GM10248 (cell line): ENCODE measurements at regions not wholly inside any gene's neighbourhood (a gene's known extent, or its start where the extent isn't known, plus 50 kb on each side); places are given as distances from the start of the nearest gene placed in this dataset.

Experiments used
- CTCF ChIA-PET: fragments of 300-600 bp; sonication (Branson Sonifier 250); formaldehyde crosslinking; extraction: SDS; loops from one replicate; lab custom pipeline; 2021; ENCODE audit warnings: antibody characterized with exemption; lab: Yijun Ruan, JAX
- POLR2A ChIA-PET: fragments of 350-650 bp; sonication (Branson Sonifier 250); formaldehyde crosslinking; extraction: SDS; loops from one replicate; lab custom pipeline; 2020; ENCODE audit warnings: antibody characterized with exemption; lab: Yijun Ruan, JAX
- DNase-seq: peaks from one replicate; pipeline ENCODE4 v3.0.0; 2012; ENCODE audit errors: extremely low spot score
- TF ChIP-seq, protein P1 (sequence below): IDR thresholded peaks from 2 replicates; pipeline ENCODE4 v1.5.1; 2012; ENCODE audit warnings: mild to moderate bottlenecking, low read depth; ENCODE audit errors: extremely low read depth, missing control alignments, control extremely low read depth

DNA sequence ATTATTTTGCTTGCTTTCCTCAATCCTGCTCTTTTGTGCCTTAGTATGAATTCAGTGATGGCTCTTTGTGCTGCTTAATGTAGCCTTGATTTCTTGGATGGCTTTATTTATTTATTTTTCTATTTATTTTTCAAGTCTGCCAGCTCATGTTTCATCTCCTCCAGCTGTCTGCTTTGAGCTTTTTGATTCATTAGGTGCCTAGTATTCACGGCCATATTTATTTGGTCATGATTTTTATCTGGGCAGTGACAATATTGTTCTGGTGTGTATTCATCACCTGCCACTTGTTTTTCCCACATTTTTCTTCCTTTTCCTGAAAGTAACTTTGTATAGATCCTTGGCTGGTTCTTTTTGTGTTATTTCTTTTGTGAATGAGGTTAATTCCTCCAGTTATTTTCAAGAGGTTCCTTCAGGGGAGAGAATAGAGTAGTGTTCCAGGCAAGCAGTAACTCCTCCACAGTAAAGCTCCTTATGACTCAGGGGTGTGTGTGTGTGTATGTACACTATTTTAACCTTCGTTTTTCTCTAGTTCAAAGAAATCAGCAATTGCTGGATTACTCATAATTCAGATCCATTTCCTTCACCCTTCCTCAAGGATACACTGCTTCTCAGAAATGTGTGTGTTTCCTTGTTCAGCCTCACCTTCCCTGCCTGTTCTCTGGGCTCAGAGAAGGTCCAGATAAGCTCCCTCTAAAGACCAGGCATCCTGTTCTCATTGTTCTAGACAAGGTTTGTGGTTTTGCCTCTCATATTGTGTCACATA lies 51.6 kb upstream of the PMCH start:
- TF ChIP-seq, protein P1, sequence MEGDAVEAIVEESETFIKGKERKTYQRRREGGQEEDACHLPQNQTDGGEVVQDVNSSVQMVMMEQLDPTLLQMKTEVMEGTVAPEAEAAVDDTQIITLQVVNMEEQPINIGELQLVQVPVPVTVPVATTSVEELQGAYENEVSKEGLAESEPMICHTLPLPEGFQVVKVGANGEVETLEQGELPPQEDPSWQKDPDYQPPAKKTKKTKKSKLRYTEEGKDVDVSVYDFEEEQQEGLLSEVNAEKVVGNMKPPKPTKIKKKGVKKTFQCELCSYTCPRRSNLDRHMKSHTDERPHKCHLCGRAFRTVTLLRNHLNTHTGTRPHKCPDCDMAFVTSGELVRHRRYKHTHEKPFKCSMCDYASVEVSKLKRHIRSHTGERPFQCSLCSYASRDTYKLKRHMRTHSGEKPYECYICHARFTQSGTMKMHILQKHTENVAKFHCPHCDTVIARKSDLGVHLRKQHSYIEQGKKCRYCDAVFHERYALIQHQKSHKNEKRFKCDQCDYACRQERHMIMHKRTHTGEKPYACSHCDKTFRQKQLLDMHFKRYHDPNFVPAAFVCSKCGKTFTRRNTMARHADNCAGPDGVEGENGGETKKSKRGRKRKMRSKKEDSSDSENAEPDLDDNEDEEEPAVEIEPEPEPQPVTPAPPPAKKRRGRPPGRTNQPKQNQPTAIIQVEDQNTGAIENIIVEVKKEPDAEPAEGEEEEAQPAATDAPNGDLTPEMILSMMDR = no peak
- CTCF ChIA-PET = interaction anchor here (1.1 kb wide), 1 partner anchor 29 kb away, joined by 3 read pairs; no protein-coding TSS in a partner anchor
- POLR2A ChIA-PET = no interaction called here
- DNase-seq = no peak
